Cardiac muscle cell (in vitro differentiated cells and primary cell): ENCODE measurements at regions not wholly inside any gene's neighbourhood (a gene's known extent, or its start where the extent isn't known, plus 50 kb on each side); places are given as distances from the start of the nearest gene placed in this dataset.

Experiments
- DNase-seq, 2 donors: peaks; one replicate each; pipeline versions ENCODE4 v3.0.0 to v3.0.0-alpha.2; 2010 to 2017; ENCODE audit warnings: low read depth in 1 of 2, low spot score in 1 of 2
- H3K27ac ChIP-seq: fragments of 200-600 bp; sonication (generic); 2 replicates; pipeline ENCODE4 v1.5.1; 2016
- H3K27me3 ChIP-seq: fragments of 200-600 bp; sonication (generic); 2 replicates; pipeline ENCODE4 v1.6.0; 2016; ENCODE audit warnings: control low read depth
- H3K36me3 ChIP-seq: fragments of 200-600 bp; sonication (generic); 2 replicates; pipeline ENCODE4 v1.5.1; 2016; ENCODE audit warnings: control low read depth
- H3K4me1 ChIP-seq: fragments of 200-600 bp; sonication (generic); 2 replicates; pipeline ENCODE4 v1.8.1; 2017; ENCODE audit warnings: low read depth, mild to moderate bottlenecking, mixed run types
- H3K4me3 ChIP-seq: fragments of 200-600 bp; sonication (generic); 2 replicates; pipeline ENCODE4 v1.5.1; 2016; ENCODE audit warnings: mild to moderate bottlenecking
- H3K9me3 ChIP-seq: fragments of 200-600 bp; sonication (generic); 2 replicates; pipeline ENCODE4 v1.5.1; 2017; ENCODE audit warnings: low read depth, mild to moderate bottlenecking, control low read depth
- TF ChIP-seq, protein P1 (sequence below): IDR thresholded peaks from 2 replicates; pipeline ENCODE4 v1.5.1; 2012; ENCODE audit warnings: low read depth, mild to moderate bottlenecking, low read length

DNA sequence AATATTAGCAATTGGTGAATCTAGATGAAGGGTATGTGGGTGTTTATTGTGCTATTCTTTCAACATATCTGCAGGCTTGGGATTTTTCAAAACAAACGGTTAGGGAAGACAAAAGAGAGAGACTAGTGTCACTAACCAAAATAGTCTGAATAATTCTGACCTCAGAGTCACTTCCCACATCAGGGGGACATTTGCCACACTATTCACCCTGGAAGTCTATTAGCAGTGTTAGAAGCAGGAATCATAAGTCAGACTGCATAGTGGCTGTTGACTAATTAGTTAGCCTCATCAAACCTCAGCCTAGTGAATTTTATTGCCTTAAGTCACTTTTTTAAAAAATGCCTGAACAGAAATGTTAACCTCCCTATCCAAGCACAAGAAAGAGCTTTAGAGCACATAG lies 169.2 kb upstream of the RGMB start:
- no peaks in the 10 kb centered on the region for H3K9me3 ChIP-seq
- H3K36me3 ChIP-seq, result no peaks in the 10 kb centered on the region
- no peaks in the 10 kb centered on the region for H3K4me1 ChIP-seq
- no peak overlapping the region for H3K4me3 ChIP-seq
- DNase-seq, result no peak
- no peak overlapping the region for H3K27ac ChIP-seq
- H3K27me3 ChIP-seq, result no peaks in the 10 kb centered on the region
- TF ChIP-seq, protein P1, sequence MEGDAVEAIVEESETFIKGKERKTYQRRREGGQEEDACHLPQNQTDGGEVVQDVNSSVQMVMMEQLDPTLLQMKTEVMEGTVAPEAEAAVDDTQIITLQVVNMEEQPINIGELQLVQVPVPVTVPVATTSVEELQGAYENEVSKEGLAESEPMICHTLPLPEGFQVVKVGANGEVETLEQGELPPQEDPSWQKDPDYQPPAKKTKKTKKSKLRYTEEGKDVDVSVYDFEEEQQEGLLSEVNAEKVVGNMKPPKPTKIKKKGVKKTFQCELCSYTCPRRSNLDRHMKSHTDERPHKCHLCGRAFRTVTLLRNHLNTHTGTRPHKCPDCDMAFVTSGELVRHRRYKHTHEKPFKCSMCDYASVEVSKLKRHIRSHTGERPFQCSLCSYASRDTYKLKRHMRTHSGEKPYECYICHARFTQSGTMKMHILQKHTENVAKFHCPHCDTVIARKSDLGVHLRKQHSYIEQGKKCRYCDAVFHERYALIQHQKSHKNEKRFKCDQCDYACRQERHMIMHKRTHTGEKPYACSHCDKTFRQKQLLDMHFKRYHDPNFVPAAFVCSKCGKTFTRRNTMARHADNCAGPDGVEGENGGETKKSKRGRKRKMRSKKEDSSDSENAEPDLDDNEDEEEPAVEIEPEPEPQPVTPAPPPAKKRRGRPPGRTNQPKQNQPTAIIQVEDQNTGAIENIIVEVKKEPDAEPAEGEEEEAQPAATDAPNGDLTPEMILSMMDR, result no peak

DNA sequence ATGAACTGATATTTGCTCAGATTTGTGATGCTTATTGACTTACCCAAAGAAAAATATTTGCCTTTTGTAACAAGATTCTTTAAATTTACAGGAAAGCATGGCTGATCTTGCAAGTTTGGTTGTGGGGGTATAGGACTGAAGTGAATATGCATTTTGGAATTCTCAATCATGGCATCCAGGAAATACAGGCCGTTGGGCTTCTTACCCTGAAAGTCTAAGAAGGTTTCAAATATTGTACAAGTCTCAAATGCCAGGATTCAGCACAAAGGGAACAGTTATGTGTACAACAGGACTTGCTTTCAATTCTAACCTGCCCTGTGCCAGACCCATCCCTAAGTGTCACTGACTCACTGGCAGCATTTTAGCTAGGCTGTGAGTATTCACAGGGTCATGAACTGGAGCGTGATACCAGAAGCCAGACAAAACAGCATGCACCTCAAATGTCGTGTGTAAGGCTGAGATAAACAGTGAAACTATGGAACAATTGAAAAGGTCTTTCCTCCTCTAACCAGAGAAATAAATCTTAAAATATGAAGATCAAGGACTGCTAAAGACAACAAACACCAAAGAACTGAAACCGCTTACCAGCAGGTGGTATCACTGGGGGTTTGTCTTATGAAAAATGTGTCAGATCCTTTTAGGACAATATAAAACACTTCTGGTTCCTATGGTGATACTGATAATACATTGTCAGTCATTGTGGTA lies 168.6 kb upstream of the RGMB start:
- TF ChIP-seq, protein P1, result no peak
- no peak for DNase-seq
- Histone ChIP-seq H3K36me3 (no peaks in the 10 kb centered on the region), H3K27me3 (no peaks in the 10 kb centered on the region), H3K27ac (no peak overlapping the region), H3K9me3 (no peaks in the 10 kb centered on the region), H3K4me1 (no peaks in the 10 kb centered on the region), H3K4me3 (no peak overlapping the region)

DNA sequence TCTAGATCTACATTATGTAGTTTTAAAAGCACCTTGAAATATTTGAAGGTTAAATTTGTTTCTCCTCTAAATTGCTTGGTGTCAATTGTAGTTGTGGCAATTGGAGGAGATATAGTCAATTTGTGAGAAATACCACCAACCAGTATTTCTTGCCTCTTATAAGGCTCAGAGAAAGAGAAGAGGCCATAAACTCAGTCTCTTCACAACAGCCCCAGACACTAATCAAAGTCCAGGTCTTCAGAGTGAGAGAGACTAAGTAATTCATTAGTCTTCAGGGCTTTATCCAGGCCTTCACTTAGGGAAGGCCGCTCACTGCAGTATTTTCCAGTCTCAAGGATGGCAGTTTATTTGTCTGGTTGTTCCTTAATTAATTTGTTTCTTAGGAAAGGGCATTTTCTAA lies 168.0 kb upstream of the RGMB start:
- no peaks in the 10 kb centered on the region for H3K4me1 ChIP-seq
- H3K4me3 ChIP-seq, result no peak overlapping the region
- H3K27ac ChIP-seq, result no peak overlapping the region
- TF ChIP-seq, protein P1, result no peak
- no peak for DNase-seq
- no peaks in the 10 kb centered on the region for H3K27me3 ChIP-seq
- H3K36me3 ChIP-seq, result no peaks in the 10 kb centered on the region
- no peaks in the 10 kb centered on the region for H3K9me3 ChIP-seq

DNA sequence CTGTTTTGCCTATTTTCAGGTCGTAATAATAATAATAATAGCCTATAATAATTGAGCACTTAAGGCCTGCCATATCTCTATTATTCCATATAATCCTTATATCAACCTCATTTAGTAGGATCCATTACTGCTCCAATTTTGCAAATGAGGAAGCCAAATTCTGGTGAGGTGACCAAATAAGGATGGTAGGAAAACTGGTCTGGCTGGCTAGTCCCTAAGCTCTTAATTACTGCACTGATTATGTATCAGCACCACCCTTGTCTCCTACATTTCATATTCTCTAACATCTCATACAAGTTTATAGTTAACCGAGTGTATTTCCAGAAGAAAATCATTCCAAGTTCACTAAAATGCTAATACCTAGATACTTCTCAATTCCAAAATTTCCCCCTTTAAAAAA lies 166.5 kb upstream of the RGMB start:
- no peak for DNase-seq
- H3K9me3 ChIP-seq, result no peaks in the 10 kb centered on the region
- no peak overlapping the region for H3K27ac ChIP-seq
- H3K4me1 ChIP-seq, result no peaks in the 10 kb centered on the region
- no peaks in the 10 kb centered on the region for H3K36me3 ChIP-seq
- H3K4me3 ChIP-seq, result no peak overlapping the region
- H3K27me3 ChIP-seq, result no peaks in the 10 kb centered on the region
- TF ChIP-seq, protein P1, result no peak

DNA sequence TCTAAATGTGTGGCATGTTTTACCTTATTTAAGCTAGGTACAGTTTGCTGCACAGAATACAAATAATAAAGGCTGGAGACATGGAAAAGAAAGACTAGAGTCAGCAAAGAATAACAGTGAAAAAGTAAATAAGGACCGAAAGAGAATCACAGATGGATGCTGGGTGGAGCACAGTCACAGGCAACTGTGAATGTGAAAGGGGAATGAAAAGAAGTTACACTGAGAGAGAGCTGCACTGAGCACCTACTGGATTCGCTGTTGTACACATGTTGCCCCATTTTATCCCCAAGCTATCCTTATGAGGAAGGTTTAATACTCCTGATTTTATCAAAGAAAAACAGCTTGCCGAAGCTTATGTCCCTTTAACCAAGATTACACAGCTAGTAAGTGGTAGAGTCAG lies 165.4 kb upstream of the RGMB start:
- no peaks in the 10 kb centered on the region for H3K9me3 ChIP-seq
- TF ChIP-seq, protein P1, result no peak
- DNase-seq, result no peak
- H3K4me3 ChIP-seq, result no peak overlapping the region
- no peaks in the 10 kb centered on the region for H3K27me3 ChIP-seq
- H3K27ac ChIP-seq, result no peak overlapping the region
- H3K4me1 ChIP-seq, result no peaks in the 10 kb centered on the region
- H3K36me3 ChIP-seq, result no peaks in the 10 kb centered on the region
